Central memory CD8-positive, alpha-beta T cell (primary cell): ENCODE measurements at regions not wholly inside any gene's neighbourhood (a gene's known extent, or its start where the extent isn't known, plus 50 kb on each side); places are given as distances from the start of the nearest gene placed in this dataset.

Experiments used
- ATAC-seq: fragments of 150-1000 bp; cut with Tn5 transposase; replicated peaks from 2 replicates; pipeline ENCODE4 v1.10.0; 2022; ENCODE audit warnings: mild to moderate bottlenecking, moderate FRiP score, moderate number of reproducible peaks; ENCODE audit not compliant: poor library complexity, severe bottlenecking; ENCODE audit errors: extremely low read depth
- DNase-seq, 2 donors: peaks; one replicate each; pipeline ENCODE4 v3.0.0; 2021; ENCODE audit warnings: low spot score in 2 of 2
- H3K27ac Mint-ChIP-seq: one replicate; pipeline ENCODE4 v1.8.0; 2022; ENCODE audit warnings: low read depth, mild to moderate bottlenecking, moderate library complexity, mixed read lengths
- H3K27me3 Mint-ChIP-seq: one replicate; pipeline ENCODE4 v1.8.0; 2022; ENCODE audit warnings: mixed read lengths
- H3K36me3 Mint-ChIP-seq: one replicate; pipeline ENCODE4 v1.8.0; 2022; ENCODE audit warnings: mild to moderate bottlenecking, moderate library complexity, mixed read lengths; ENCODE audit not compliant: insufficient read depth
- H3K4me1 Mint-ChIP-seq: one replicate; pipeline ENCODE4 v1.8.0; 2022; ENCODE audit warnings: mixed read lengths
- H3K4me3 Mint-ChIP-seq: one replicate; pipeline ENCODE4 v1.8.0; 2022; ENCODE audit warnings: mild to moderate bottlenecking, moderate library complexity, mixed read lengths
- H3K9me3 Mint-ChIP-seq: one replicate; pipeline ENCODE4 v1.8.0; 2022; ENCODE audit warnings: mixed read lengths

GRCh38 chr11:15695096-15695721 is 580.5 kb downstream of the INSC start:
- no peaks in the 10 kb centered on the region for H3K4me1 Mint-ChIP-seq
- ATAC-seq (no peak), DNase-seq (no peak)
- peaks cover 11% of the 10 kb centered on the region for H3K9me3 Mint-ChIP-seq
- no peak overlapping the region for H3K27ac Mint-ChIP-seq
- H3K4me3 Mint-ChIP-seq = no peak overlapping the region
- H3K27me3 Mint-ChIP-seq = no peaks in the 10 kb centered on the region
- peaks cover 2% of the 10 kb centered on the region for H3K36me3 Mint-ChIP-seq

GRCh38 chr11:15696069-15696468 is 581.3 kb downstream of the INSC start:
- peaks cover 11% of the 10 kb centered on the region for H3K9me3 Mint-ChIP-seq
- no peak overlapping the region for H3K27ac Mint-ChIP-seq

GRCh38 chr11:15697437-15698236 is 582.9 kb downstream of the INSC start:
- H3K36me3 Mint-ChIP-seq = peaks cover 2% of the 10 kb centered on the region
- H3K4me3 Mint-ChIP-seq = no peak overlapping the region
- H3K4me1 Mint-ChIP-seq = no peaks in the 10 kb centered on the region
- H3K27ac Mint-ChIP-seq = no peak overlapping the region
- DNase-seq (no peak), ATAC-seq (no peak)
- H3K27me3 Mint-ChIP-seq = no peaks in the 10 kb centered on the region
- H3K9me3 Mint-ChIP-seq = peaks cover 6% of the 10 kb centered on the region

More at GRCh38 chr11:15696069-15696468, 581.3 kb downstream of the INSC start:
- H3K27me3 Mint-ChIP-seq = no peaks in the 10 kb centered on the region
- ATAC-seq = no peak
- no peaks in the 10 kb centered on the region for H3K4me1 Mint-ChIP-seq
- DNase-seq = no peak
- peaks cover 2% of the 10 kb centered on the region for H3K36me3 Mint-ChIP-seq
- no peak overlapping the region for H3K4me3 Mint-ChIP-seq

- Mint-ChIP-seq H3K27me3 (no peaks in the 10 kb centered on the region), H3K4me1 (no peaks in the 10 kb centered on the region), H3K9me3 (no peaks in the 10 kb centered on the region), H3K4me3 (no peak overlapping the region), H3K36me3 (peaks cover 2% of the 10 kb centered on the region), H3K27ac (no peak overlapping the region)
- ATAC-seq (no peak), DNase-seq (no peak)
Measured at GRCh38 chr11:15698855-15699254, 584.1 kb downstream of the INSC start.

GRCh38 chr11:15699978-15700377 is 585.3 kb downstream of the INSC start:
- Mint-ChIP-seq H3K27ac (no peak overlapping the region), H3K4me1 (no peaks in the 10 kb centered on the region), H3K4me3 (no peak overlapping the region), H3K36me3 (peaks cover 2% of the 10 kb centered on the region), H3K9me3 (no peaks in the 10 kb centered on the region), H3K27me3 (no peaks in the 10 kb centered on the region)
- ATAC-seq (no peak), DNase-seq (no peak)

DNA sequence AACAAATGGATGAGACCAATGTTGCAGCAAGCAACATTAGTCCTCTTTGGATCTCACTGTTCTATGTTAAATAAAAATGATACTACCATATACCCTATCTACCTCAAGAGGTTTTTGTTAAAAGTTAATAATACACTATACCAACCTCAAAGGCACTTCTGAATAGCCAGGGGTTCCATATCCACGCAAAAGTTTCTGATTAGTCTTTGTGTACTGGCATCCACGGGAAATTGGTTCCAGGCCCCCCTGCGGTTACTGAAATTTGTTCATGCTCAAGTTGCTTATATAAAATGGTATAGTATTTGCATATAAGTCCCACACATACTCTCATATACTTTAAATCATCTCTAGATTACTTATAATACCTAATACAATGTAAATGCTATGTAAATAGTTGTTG is 585.7 kb downstream of the INSC start:
- no peaks in the 10 kb centered on the region for H3K4me1 Mint-ChIP-seq
- H3K36me3 Mint-ChIP-seq = peaks cover 2% of the 10 kb centered on the region
- H3K4me3 Mint-ChIP-seq = no peak overlapping the region
- ATAC-seq = no peak
- DNase-seq = no peak
- H3K9me3 Mint-ChIP-seq = no peaks in the 10 kb centered on the region
- H3K27me3 Mint-ChIP-seq = no peaks in the 10 kb centered on the region
- H3K27ac Mint-ChIP-seq = no peak overlapping the region

- no peaks in the 10 kb centered on the region for H3K4me1 Mint-ChIP-seq
- H3K4me3 Mint-ChIP-seq = no peak overlapping the region
- peaks cover 12% of the 10 kb centered on the region for H3K9me3 Mint-ChIP-seq
- DNase-seq (no peak), ATAC-seq (no peak)
- H3K27ac Mint-ChIP-seq = no peak overlapping the region
- no peaks in the 10 kb centered on the region for H3K27me3 Mint-ChIP-seq
- peaks cover 2% of the 10 kb centered on the region for H3K36me3 Mint-ChIP-seq
Measured at GRCh38 chr11:15704064-15704463, 589.3 kb downstream of the INSC start.

DNA sequence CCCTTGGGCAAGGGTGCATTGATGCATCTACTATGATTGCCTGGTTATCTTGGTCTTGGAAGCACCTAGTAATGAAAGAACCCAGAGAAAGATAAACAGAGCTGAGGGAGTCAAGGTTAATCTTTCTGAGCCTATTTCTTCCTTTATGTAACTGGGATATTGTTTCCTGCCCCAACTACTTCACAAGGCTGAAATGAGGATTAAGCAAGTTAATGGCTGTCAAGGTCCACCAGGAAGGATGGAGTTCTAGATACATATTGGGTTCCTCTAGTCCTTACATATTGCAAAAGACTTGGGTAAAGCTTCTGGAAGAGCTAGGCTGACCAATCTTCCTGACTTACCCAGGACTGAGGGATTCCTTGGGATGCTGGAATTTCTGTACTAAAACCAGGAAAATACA is 589.8 kb downstream of the INSC start:
- no peaks in the 10 kb centered on the region for H3K27me3 Mint-ChIP-seq
- peaks cover 2% of the 10 kb centered on the region for H3K36me3 Mint-ChIP-seq
- H3K4me3 Mint-ChIP-seq = no peak overlapping the region
- DNase-seq = no peak
- H3K27ac Mint-ChIP-seq = no peak overlapping the region
- ATAC-seq = no peak
- H3K4me1 Mint-ChIP-seq = no peaks in the 10 kb centered on the region
- peaks cover 14% of the 10 kb centered on the region for H3K9me3 Mint-ChIP-seq

- no peak overlapping the region for H3K4me3 Mint-ChIP-seq
- H3K27me3 Mint-ChIP-seq = no peaks in the 10 kb centered on the region
- no peak for ATAC-seq
- no peak for DNase-seq
- no peaks in the 10 kb centered on the region for H3K4me1 Mint-ChIP-seq
- H3K27ac Mint-ChIP-seq = no peak overlapping the region
- peaks cover 14% of the 10 kb centered on the region for H3K9me3 Mint-ChIP-seq
- H3K36me3 Mint-ChIP-seq = no peaks in the 10 kb centered on the region
Measured at GRCh38 chr11:15705891-15706290, 591.2 kb downstream of the INSC start.

GRCh38 chr11:15707194-15707593 is 592.5 kb downstream of the INSC start:
- Mint-ChIP-seq H3K4me3 (no peak overlapping the region), H3K27me3 (no peaks in the 10 kb centered on the region), H3K9me3 (peaks cover 14% of the 10 kb centered on the region), H3K27ac (no peak overlapping the region), H3K36me3 (no peaks in the 10 kb centered on the region), H3K4me1 (no peaks in the 10 kb centered on the region)
- DNase-seq (no peak), ATAC-seq (no peak)

GRCh38 chr11:15707971-15708370 is 593.2 kb downstream of the INSC start:
- no peaks in the 10 kb centered on the region for H3K27me3 Mint-ChIP-seq
- peaks cover 14% of the 10 kb centered on the region for H3K9me3 Mint-ChIP-seq
- H3K36me3 Mint-ChIP-seq = no peaks in the 10 kb centered on the region
- DNase-seq (no peak), ATAC-seq (no peak)
- H3K4me3 Mint-ChIP-seq = no peak overlapping the region
- H3K4me1 Mint-ChIP-seq = no peaks in the 10 kb centered on the region
- no peak overlapping the region for H3K27ac Mint-ChIP-seq

GRCh38 chr11:15710580-15711275 is 596.0 kb downstream of the INSC start:
- H3K9me3 Mint-ChIP-seq = peaks cover 14% of the 10 kb centered on the region
- H3K27ac Mint-ChIP-seq = no peak overlapping the region
- H3K4me3 Mint-ChIP-seq = no peak overlapping the region
- ATAC-seq (no peak), DNase-seq (no peak)
- no peaks in the 10 kb centered on the region for H3K36me3 Mint-ChIP-seq
- H3K4me1 Mint-ChIP-seq = no peaks in the 10 kb centered on the region
- H3K27me3 Mint-ChIP-seq = no peaks in the 10 kb centered on the region

DNA sequence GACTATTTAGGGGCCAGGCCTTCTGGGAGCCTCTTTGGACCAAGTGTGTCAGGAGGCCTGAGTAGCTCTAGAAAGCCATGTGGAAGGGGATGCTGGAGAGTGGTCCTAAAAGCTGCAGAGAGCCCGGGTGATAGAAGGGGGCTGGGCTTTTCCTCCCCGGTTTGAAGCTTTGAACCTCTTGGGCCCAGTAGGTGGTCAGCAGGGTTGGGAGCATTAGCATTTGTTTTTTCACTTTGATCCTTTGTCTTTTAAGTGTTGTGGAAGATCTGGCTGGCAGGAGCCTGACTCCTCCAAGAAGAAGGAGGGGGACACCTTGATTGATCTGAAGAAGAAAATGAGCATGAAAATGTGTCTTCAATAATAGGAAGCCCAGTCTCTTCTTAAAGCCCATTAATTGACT is 596.6 kb downstream of the INSC start:
- ATAC-seq (no peak), DNase-seq (no peak)
- no peak overlapping the region for H3K27ac Mint-ChIP-seq
- no peaks in the 10 kb centered on the region for H3K36me3 Mint-ChIP-seq
- H3K9me3 Mint-ChIP-seq = peaks cover 14% of the 10 kb centered on the region
- no peaks in the 10 kb centered on the region for H3K4me1 Mint-ChIP-seq
- no peaks in the 10 kb centered on the region for H3K27me3 Mint-ChIP-seq
- no peak overlapping the region for H3K4me3 Mint-ChIP-seq
